ENCODE measurements at regions not wholly inside any gene's neighbourhood (a gene's known extent, or its start where the extent isn't known, plus 50 kb on each side); places are given as distances from the start of the nearest gene placed in this dataset.
"Not testable (repeated sequence)": the region's sequence is repeated elsewhere in the genome, so short reads cannot be mapped to it uniquely, and the experiment has no call there.

- Histone ChIP-seq H3K4me2 (ENCODE audit: extremely low read depth, insufficient read depth, low read length) (no peak overlapping the region), H3K27ac (ENCODE audit: insufficient read depth, low read length) (no peak overlapping the region), H4K20me1 (ENCODE audit: control insufficient read depth, extremely low read depth, insufficient read depth, low read length) (no peaks in the 10 kb centered on the region), H3K4me1 (ENCODE audit: control insufficient read depth, extremely low read depth, insufficient read depth, low read length) (no peaks in the 10 kb centered on the region), H3K9me3 (ENCODE audit: control insufficient read depth, insufficient read depth, low read depth, low read length) (no peaks in the 10 kb centered on the region), H2AFZ (ENCODE audit: low read length) (no peak overlapping the region), H3K36me3 (ENCODE audit: control insufficient read depth, insufficient read depth, low read length) (no peaks in the 10 kb centered on the region), H3K4me3 (replicated peaks in 1 of 4; ENCODE audit: control extremely low read depth in 1 of 4, insufficient read depth in 1 of 4, low read depth in 3 of 4, low read length in 4 of 4) (no peak overlapping the region), H3K79me2 (ENCODE audit: control insufficient read depth, insufficient read depth, low read length) (no peaks in the 10 kb centered on the region), H3K27me3 (ENCODE audit: control insufficient read depth, insufficient read depth, low read length) (no peaks in the 10 kb centered on the region), H3K9ac (ENCODE audit: insufficient read depth, low read length) (no peak overlapping the region)
- no peak for TF ChIP-seq CTCF (conservative IDR thresholded peaks at IDR 0.05 in 1 of 2, IDR thresholded peaks at IDR 0.05 in 1 of 2; ENCODE audit: low read depth in 1 of 2, low read length in 2 of 2)
- TF ChIP-seq EZH2 (IDR thresholded peaks at IDR 0.05; ENCODE audit: low read length, missing control alignments): no peak
- no peak for DNase-seq (ENCODE audit: low read depth in 2 of 2)
Measured at GRCh38 chr5:44969825-44970224, 161.1 kb downstream of the MRPS30 start.

- H3K9me3 ChIP-seq (ENCODE audit: control insufficient read depth, insufficient read depth, low read depth, low read length); H4K20me1 ChIP-seq (ENCODE audit: control insufficient read depth, extremely low read depth, insufficient read depth, low read length); H3K27ac ChIP-seq (ENCODE audit: insufficient read depth, low read length); H3K4me2 ChIP-seq (ENCODE audit: extremely low read depth, insufficient read depth, low read length); DNase-seq (ENCODE audit: low read depth in 2 of 2); H2AFZ ChIP-seq (ENCODE audit: low read length); H3K79me2 ChIP-seq (ENCODE audit: control insufficient read depth, insufficient read depth, low read length); H3K36me3 ChIP-seq (ENCODE audit: control insufficient read depth, insufficient read depth, low read length); H3K27me3 ChIP-seq (ENCODE audit: control insufficient read depth, insufficient read depth, low read length); H3K4me1 ChIP-seq (ENCODE audit: control insufficient read depth, extremely low read depth, insufficient read depth, low read length); H3K9ac ChIP-seq (ENCODE audit: insufficient read depth, low read length); H3K4me3 ChIP-seq (replicated peaks in 1 of 4; ENCODE audit: control extremely low read depth in 1 of 4, insufficient read depth in 1 of 4, low read depth in 3 of 4, low read length in 4 of 4): not testable (repeated sequence)
Measured at GRCh38 chr5:44970963-44971362, 162.2 kb downstream of the MRPS30 start.

GRCh38 chr5:44974813-44975212 is 166.1 kb downstream of the MRPS30 start:
- Histone ChIP-seq H3K9me3 (ENCODE audit: control insufficient read depth, insufficient read depth, low read depth, low read length) (no peaks in the 10 kb centered on the region), H3K4me1 (ENCODE audit: control insufficient read depth, extremely low read depth, insufficient read depth, low read length) (no peaks in the 10 kb centered on the region), H3K27ac (ENCODE audit: insufficient read depth, low read length) (no peak overlapping the region), H3K9ac (ENCODE audit: insufficient read depth, low read length) (no peak overlapping the region), H3K36me3 (ENCODE audit: control insufficient read depth, insufficient read depth, low read length) (no peaks in the 10 kb centered on the region), H3K4me3 (replicated peaks in 1 of 4; ENCODE audit: control extremely low read depth in 1 of 4, insufficient read depth in 1 of 4, low read depth in 3 of 4, low read length in 4 of 4) (no peak overlapping the region), H2AFZ (ENCODE audit: low read length) (no peak overlapping the region), H3K27me3 (ENCODE audit: control insufficient read depth, insufficient read depth, low read length) (no peaks in the 10 kb centered on the region), H4K20me1 (ENCODE audit: control insufficient read depth, extremely low read depth, insufficient read depth, low read length) (no peaks in the 10 kb centered on the region), H3K79me2 (ENCODE audit: control insufficient read depth, insufficient read depth, low read length) (no peaks in the 10 kb centered on the region), H3K4me2 (ENCODE audit: extremely low read depth, insufficient read depth, low read length) (no peak overlapping the region)
- TF ChIP-seq EZH2 (IDR thresholded peaks at IDR 0.05; ENCODE audit: low read length, missing control alignments) (no peak), CTCF (conservative IDR thresholded peaks at IDR 0.05 in 1 of 2, IDR thresholded peaks at IDR 0.05 in 1 of 2; ENCODE audit: low read depth in 1 of 2, low read length in 2 of 2) (no peak)
- no peak for DNase-seq (ENCODE audit: low read depth in 2 of 2)

- Histone ChIP-seq H3K4me1 (ENCODE audit: control insufficient read depth, extremely low read depth, insufficient read depth, low read length) (no peaks in the 10 kb centered on the region), H4K20me1 (ENCODE audit: control insufficient read depth, extremely low read depth, insufficient read depth, low read length) (no peaks in the 10 kb centered on the region), H3K79me2 (ENCODE audit: control insufficient read depth, insufficient read depth, low read length) (no peaks in the 10 kb centered on the region), H3K4me3 (replicated peaks in 1 of 4; ENCODE audit: control extremely low read depth in 1 of 4, insufficient read depth in 1 of 4, low read depth in 3 of 4, low read length in 4 of 4) (no peak overlapping the region), H3K36me3 (ENCODE audit: control insufficient read depth, insufficient read depth, low read length) (no peaks in the 10 kb centered on the region), H3K27me3 (ENCODE audit: control insufficient read depth, insufficient read depth, low read length) (no peaks in the 10 kb centered on the region), H3K9me3 (ENCODE audit: control insufficient read depth, insufficient read depth, low read depth, low read length) (no peaks in the 10 kb centered on the region), H3K4me2 (ENCODE audit: extremely low read depth, insufficient read depth, low read length) (no peak overlapping the region), H2AFZ (ENCODE audit: low read length) (no peak overlapping the region), H3K9ac (ENCODE audit: insufficient read depth, low read length) (no peak overlapping the region), H3K27ac (ENCODE audit: insufficient read depth, low read length) (no peak overlapping the region)
- TF ChIP-seq EZH2 (IDR thresholded peaks at IDR 0.05; ENCODE audit: low read length, missing control alignments): no peak
- no peak for TF ChIP-seq CTCF (conservative IDR thresholded peaks at IDR 0.05 in 1 of 2, IDR thresholded peaks at IDR 0.05 in 1 of 2; ENCODE audit: low read depth in 1 of 2, low read length in 2 of 2)
- no peak for DNase-seq (ENCODE audit: low read depth in 2 of 2)
Measured at GRCh38 chr5:44981708-44982107, 173.0 kb downstream of the MRPS30 start.
